GM19351 (cell line): ENCODE measurements at regions not wholly inside any gene's neighbourhood (a gene's known extent, or its start where the extent isn't known, plus 50 kb on each side); places are given as distances from the start of the nearest gene placed in this dataset.
"Not testable (repeated sequence)": the region's sequence is repeated elsewhere in the genome, so short reads cannot be mapped to it uniquely, and the experiment has no call there.

Source experiments
- ATAC-seq: cut with Tn5 transposase; IDR thresholded peaks from one replicate; pipeline ENCODE4 v1.9.1; 2021; ENCODE audit warnings: mild to moderate bottlenecking, moderate library complexity; ENCODE audit not compliant: unreplicated experiment

DNA sequence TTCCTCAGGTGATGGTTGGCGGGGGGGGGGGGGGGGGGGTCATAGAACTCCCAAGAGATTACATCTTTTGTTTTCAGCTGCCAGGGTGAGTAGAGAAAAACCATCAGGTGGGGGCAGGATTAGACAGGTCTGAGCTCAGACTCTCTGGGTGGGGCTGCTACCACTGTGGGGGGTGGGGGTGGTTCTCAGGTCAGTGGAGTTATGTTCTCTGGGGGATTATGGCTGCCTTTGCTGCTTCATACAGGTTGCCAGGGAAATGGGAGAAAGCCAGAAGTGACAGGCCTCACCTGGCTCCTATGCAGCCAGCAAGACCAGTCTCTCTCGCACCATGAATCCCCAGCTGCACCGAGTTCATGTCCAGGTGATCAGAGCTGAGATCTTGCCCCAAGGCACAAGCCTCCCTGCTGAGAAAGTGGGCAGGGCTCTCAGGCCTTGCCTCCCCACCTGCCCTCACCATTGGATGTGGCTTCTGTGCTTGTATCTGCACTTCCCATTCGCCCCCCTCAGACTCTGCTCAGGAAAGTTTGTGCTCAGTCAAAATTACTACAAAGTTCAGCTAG, 828.1 kb downstream of the MCTP2 start:
- ATAC-seq = no peak

DNA sequence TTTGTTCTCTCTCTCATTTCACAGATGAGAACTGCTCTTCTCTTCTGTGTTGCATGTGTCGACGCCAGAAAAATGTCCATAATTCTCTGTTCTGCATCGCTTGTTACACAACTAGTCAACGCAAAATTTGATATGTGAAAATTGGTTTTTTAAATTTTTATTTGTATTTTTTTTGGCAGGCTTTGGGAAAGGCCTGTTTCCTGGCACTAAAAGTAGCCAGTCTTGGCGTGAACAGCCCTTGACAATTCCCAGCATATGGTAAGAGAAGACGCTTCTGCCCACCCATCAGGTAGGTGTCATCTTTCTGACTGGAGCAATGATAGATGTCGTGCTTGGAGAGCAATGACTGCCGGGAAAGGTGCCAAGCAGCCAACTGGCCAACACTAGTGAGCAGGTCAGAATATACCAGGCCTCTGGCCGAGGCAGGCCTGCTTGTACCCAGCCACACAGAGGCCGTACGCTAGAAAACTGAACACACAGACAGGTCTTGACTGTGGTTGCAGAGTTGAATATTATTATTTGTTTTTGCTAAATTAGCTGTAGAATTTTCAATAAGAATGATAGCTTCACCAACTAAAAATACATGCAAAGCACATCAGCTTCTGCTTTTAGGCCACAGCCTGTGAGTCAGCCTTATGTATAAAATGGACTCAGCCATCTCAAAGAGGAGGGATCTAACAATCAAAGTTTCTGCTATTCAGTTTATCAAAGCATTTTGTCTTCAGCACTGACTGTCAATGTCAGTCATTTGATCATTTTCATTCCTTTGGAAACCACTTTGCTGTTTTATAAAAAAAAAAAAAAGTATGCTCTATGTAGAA, 837.5 kb downstream of the MCTP2 start:
- ATAC-seq = no peak

DNA sequence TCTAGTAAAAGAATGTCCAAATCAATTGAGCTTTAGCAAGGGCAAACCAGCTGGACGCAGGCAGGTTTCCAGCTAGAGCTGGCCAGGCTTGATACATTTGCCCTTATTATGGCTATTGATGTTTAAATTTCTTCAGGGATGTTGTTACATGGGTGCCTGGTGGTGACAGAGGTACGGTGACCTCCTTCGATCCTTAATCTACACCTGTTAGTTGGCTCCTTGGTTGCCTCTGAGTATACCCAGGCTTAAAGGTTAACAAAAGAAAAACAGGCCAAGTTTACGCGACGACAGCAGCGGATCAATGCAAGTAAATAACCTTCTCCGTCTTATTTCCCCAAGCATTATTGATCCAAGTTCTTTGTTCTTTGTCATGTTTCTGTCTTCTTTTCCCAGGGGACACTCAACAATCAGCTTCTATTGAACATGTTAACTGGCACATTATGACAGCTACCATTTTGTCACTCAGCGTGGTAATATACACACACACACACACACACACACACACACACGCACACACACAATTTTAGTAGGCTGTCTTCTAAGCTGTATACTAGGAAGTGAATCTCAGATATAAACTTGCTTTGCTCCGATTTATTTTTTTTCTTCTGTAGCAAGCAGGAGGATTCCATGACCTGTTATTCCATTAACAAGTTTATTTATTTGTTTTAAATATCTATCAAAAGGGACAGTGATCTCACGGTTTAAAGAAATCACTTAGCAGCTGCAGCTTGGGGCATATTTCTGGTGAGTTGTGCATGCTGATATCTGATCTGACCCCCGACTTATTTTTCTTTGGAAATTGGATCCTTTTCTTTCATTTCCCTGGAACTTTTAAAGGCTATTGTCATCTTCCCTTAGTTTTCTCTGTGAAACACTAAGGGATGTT, 844.7 kb downstream of the MCTP2 start:
- ATAC-seq = no peak

DNA sequence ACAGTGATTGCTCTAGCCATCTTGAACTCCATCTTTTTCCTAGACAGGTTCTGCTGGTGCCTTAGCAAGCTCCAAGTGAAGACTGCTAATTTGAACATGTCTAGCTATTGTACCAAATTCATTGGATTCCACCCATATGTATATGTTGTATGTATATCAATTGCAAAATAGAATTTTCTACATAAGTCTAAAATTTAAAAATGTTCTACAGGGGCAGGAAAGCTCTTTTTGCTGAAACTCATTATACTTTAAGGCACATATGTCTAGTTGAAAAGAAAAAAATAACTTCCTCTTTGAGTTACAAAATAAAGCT, 845.3 kb downstream of the MCTP2 start:
- no peak for ATAC-seq

DNA sequence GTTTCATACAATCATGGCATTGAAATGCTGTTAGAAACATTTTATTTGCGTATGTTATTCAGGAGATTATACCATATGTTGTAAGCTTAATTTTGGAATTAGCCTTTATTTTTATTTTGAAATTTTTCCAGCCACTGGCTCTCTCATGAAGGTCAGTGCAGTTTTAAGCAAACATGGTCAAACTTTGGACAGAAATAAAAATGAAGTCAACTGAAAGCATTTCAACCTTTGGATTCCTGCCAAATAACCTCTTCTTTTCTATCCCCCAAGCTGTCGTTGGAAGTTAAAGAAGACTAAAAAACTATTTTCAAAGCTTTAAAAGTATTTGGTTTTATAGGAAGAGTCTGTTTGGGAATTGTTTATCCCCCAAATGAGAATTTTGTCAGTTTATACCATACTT, 846.6 kb downstream of the MCTP2 start:
- no peak for ATAC-seq

DNA sequence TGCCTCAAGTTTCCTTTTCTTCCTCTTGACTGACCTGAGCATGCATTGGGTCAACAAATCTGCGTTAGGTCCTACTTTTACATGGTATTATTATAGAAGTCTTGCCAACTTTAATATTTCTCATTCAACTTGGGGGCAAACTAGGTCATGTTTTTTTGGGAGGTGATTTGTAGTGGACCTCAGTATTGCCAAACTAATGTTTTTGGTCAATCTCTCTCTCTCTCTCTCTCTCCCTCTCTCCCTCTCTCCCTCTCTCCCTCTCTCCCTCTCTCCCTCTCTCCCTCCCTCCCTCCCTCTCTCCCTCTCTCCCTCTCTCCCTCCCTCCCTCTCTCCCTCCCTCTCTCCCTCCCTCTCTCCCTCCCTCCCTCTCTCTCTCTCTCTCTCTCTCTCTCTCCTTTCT, 848.9 kb downstream of the MCTP2 start:
- ATAC-seq = not testable (repeated sequence)

DNA sequence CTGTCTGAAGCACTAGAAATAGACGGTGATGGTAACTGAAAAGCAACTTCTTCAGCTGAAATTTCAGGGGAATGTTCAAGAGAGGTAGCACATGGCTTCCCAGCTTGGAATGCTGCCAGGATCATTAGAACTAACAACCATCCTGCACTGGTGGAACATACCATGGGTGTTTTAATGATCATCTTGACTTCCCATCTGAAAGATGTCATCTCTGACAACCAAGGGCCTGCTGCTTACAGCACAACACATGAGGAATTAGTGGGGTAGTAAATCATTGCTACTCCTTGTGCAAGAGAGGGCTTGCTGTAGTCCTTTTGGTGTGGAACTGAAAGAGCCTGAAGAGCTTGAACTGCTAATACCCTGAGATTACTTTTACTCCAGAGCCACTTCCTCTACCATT, 853.7 kb downstream of the MCTP2 start:
- ATAC-seq = no peak

DNA sequence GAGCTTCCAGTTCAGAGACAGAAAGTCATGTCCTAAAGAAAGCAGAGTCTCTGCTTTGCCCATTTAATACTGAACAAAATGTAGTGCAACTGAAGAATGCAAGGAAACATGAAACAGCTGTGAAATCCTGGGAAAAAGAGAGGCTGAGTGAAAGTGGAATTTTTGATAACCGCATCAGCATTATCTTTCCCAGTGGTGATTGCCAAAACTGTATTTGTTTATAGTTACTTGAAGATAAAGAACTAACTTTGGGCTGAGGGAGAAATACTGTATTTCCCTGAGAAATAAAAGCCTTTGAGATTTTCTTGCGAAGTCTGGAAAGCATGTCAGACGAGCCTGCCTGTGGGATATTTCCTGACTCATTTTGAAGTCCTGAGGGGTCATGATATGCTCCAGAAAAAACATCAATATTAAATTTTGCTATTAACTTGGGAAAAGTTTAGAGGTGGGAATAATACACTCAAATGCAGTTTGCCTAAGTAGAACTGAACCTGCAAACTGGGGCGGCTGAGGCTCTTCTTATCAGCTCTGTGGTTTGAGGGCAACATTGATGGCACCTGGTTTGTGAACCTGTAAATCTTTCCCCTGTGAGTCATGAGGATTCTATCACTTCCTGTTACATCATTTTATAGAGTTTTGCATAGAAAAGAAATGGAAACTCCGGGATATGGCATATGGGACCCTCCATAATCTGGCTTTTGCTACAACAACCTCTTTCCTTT, 855.3 kb downstream of the MCTP2 start:
- ATAC-seq = no peak

DNA sequence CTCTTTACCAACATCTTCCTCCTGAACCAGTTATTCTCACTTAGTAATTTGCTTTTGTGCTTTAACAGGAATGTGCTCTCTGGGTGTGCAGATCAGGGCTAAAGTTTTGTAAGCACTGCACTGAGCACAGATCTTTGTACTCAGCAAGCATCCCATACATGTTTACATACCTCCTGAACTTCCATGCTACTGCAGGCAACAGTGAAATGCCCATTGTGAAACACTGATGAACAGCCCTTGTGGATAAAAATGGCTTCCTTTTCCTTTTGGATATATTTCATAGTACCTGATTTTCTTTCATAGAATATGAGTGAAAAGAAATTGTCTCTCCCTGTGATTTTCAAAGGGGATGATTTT, 855.9 kb downstream of the MCTP2 start:
- ATAC-seq = no peak

DNA sequence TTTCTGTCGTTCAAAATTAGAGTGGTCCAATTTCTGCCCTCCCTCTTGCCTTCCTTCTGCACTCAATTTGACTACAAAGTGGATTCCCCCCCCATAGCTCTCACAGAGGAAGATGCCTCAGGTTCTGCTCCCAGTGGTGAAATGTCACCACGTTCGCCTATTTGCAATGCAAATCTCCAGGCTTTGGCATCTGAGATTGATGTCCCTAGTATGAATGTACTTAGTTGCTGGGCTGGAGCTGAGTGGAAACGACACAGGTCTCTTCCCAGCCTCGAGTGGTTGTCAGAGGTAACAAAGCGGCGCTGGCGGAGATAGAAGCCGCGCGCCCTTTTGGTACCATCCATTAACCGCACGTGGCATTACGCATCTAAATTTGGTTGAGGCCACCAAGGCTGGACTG, 860.1 kb downstream of the MCTP2 start:
- ATAC-seq = no peak

DNA sequence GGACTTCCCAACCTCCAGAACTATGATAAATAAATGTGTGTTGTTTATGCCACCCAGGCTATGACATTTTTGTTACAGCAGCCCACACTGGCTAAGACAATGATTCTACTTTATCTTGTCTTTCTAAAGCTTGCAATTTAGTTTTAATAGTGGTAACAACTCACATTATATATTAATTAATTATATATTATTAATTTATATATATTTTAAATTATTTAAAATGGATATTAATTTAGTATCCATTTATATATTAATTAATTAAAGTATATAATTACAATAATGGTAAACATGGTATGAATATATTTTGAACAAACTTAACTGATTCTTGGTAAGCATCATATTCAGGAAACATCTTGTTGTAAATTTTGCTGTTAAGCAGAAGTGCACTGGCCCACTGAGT, 863.9 kb downstream of the MCTP2 start:
- no peak for ATAC-seq

DNA sequence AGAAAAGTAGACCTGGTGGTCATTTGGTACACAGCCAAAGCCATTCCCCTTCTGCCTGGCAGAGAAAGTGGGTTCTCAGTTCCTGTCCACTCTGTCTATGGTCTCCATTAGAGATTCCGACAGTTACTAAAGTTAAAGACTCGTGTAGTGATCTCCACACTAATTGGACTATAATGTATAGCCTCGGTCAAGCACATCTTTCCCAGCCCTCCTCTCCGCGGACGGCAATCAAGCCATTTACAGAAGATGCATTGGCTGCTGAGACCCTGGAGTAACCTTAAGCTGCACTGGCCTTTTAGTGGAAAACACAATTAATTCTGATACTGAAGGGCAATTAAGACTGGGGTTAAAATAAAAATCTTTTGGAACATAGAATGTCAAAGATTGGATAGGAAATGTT, 865.3 kb downstream of the MCTP2 start:
- no peak for ATAC-seq

DNA sequence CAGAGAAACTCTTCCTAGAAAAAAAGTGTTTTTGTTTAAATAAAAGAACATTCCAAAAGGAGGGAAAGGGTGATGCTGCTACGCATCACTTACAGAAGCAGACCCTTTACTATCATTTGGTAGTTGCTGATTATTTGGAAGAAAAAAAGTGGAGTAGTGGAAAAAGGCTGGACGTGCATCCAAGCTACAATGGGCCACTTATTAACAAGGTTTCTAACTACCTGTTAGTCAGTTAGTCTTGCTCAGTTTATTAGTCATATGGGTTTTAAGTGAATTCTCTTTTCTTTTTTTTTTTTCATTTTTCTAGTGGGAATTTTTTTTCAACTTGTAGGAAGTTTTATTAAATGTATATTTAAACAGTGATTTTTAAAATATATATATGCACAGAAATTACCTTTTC, 866.0 kb downstream of the MCTP2 start:
- no peak for ATAC-seq

DNA sequence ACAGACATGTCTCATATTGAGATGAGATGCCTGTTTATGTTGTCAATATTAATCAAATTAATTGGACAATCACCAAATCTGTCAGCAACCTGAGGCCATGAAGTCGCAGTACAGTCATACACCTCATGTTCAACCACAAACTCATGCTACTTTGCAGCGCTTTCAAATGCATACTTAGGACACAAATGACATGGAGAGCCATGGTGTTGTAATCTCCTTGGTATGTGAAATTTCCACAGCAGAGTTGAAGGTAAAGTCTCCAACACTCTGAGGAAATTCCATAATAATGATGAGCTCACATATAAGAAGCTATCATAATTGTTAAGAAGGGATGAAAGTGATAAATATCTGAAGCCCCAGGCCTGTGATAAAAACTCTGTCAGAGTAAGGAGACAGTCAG, 873.9 kb downstream of the MCTP2 start:
- ATAC-seq = no peak

DNA sequence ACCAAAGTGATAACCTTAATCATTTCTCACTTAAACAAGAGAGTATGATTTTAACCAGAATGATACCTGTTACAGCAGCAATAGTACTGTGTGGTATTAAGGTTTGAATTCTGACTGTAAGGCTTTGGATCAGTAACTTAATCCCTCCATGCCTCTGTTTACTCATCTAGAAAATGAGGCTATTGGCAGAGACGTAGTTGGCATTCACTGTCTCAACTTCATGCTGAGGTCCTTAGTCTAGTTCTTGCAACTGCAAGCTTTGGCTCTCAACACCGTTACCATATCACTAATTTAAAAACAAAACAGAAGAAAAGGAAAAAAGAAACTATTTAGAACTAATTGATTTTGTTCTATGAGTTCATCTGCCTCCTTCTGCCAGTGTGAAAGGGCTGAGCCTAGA, 875.4 kb downstream of the MCTP2 start:
- ATAC-seq = no peak

DNA sequence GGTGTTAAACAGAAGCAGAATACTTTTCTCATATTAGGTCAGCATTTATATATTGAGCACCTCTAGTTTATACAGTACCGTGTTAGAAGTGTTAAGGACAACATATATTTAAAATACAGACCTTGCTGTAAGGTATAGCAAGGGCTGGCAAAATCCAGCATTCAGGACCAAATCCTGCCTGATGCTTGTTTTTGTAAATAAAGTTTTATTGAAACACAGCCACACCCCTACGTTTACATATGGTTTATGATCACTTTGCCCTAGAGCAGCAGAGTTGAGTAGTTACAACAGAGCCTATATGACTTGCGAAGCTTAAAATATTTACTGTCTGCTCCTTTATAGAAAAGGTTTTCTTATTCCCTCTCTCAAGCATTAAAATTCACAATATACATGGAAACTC, 877.3 kb downstream of the MCTP2 start:
- ATAC-seq = no peak

DNA sequence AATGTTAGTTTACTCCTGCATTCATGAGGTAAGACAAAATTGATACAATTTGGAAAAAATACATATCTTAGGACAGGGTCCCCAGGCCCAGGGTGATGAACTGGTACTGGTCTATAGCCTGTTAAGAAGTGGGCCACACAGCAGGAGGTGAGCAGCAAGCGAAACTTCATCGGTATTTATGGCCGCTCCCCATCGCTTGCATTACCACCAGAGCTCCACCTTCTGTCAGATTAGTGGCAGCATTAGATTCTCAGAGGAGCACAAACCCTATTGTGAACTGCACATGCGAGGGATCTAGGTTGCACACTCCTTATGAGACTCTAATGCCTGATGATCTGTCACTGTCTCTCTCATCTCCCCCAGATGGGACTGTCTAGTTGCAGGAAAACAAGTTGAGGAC, 880.6 kb downstream of the MCTP2 start:
- ATAC-seq = no peak

DNA sequence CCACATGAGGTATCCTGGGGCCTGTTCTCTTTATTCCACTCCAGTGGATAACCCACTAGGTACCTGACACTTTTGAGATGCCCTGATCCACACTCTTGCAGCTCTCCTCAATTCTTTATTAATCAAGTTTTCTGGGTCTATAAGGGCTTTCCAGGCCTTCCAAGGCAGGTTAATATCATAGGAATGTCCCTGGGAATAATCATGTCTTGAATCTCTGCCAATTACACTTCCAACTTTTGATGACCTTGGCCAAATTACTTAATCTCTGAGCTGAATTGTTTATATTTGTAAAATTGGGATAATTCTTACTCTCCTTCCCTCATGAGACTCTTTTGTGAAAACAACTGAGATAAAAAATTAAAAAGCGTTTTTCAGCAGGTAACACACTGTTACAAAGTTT, 881.7 kb downstream of the MCTP2 start:
- no peak for ATAC-seq

DNA sequence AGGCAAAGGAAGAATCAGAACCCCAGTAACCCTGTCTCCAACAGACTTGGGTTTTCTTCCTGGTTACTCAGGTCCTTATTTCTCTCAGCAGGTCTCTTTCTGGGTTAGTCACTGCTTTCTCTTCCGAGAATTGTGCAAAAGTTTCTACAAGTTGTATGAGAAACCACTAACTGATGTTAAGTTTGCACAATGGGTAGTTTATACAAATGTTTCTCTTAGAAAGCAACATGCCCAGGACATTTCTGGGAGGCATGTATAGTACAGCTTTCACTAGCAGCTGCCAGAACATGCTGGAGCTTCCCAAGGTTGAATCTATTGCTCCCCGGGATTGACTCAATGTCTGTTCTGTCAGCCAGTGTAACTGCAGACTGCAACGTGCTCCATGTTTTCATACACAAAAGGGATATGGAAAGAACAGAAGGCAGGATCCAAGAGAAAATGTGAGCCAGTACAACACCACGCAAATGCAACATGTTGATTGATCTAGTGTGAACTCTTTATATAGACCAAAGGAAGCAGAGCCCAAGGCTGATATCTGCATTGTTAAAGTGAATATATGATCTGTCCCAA, 887.8 kb downstream of the MCTP2 start:
- ATAC-seq = no peak

DNA sequence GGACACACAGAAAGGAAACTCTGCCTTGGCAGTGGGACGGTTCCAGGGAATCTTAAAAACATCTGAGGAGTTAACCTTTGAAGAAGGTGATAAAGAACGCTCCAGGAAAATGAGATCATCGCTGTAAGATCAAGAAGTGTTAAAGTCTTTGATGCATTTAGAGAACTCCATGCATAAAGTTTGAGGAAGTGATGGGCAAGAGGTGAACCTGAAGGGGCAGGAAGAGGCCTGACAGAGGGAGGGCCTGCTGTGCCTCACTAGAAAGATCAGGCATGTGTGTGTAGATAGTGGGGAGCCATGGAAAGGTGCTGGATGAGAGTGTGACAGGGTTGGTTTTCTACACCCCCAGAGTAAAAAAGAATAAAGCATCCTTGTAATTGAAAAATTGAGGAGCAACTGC, 889.2 kb downstream of the MCTP2 start:
- no peak for ATAC-seq

DNA sequence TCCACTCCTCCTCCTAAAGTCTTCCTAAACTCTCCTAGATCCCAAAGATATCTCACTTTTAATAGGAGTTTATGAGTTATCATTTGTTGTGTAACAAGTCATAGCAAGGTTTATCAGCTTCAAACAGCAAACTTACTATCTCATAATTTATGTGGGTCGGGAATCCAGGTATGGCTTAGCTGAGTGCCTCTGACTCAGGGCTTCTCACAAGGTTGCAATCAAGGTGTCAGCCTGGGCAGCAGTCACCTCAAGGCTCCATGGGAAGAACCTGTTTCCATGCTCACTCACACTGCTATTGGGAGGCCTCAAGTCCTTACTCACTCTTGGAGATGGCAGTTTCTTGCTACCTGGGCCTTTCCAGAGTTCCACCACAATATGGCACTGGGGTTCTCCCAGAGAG, 889.8 kb downstream of the MCTP2 start:
- no peak for ATAC-seq
